A673 (cell line): ENCODE measurements at regions not wholly inside any gene's neighbourhood (a gene's known extent, or its start where the extent isn't known, plus 50 kb on each side); places are given as distances from the start of the nearest gene placed in this dataset.

Experiments used
- BruUV-seq: library from RNA; stranded (reverse); fragments of 400-500 nt; replicated peaks from 2 replicates; lab custom pipeline; 2021; lab: Mats Ljungman, UMichigan
- CTCF ChIA-PET: fragments of 300-600 bp; sonication (Branson Sonifier 250); formaldehyde crosslinking; loops from one replicate; lab custom pipeline; 2022; ENCODE audit warnings: antibody characterized with exemption; lab: Charles Lee
- POLR2A ChIA-PET: fragments of 300-600 bp; sonication (Branson Sonifier 250); formaldehyde crosslinking; loops from one replicate; lab custom pipeline; 2022; ENCODE audit warnings: antibody characterized with exemption; ENCODE audit not compliant: low non-redundant PET; lab: Charles Lee
- DNase-seq: peaks from one replicate; pipeline ENCODE4 v3.0.0-alpha.2; 2015; ENCODE audit warnings: low spot score
- H3K27ac ChIP-seq: fragments of 200-600 bp; sonication (generic); 2 replicates; pipeline ENCODE4 v1.5.1; 2016; ENCODE audit warnings: mixed run types, low read depth, mild to moderate bottlenecking, mixed read lengths, antibody characterized with exemption, low read length; ENCODE audit not compliant: poor library complexity, severe bottlenecking
- H3K27me3 ChIP-seq: fragments of 200-600 bp; sonication (generic); replicated peaks from 2 replicates; pipeline ENCODE4 v1.6.1; 2017; ENCODE audit warnings: mixed run types, low read depth, mild to moderate bottlenecking, mixed read lengths, antibody characterized with exemption, low read length; ENCODE audit not compliant: insufficient read depth, poor library complexity
- H3K36me3 ChIP-seq: fragments of 200-600 bp; sonication (generic); 2 replicates; pipeline ENCODE4 v1.6.1; 2016; ENCODE audit warnings: mixed run types, mild to moderate bottlenecking, mixed read lengths, antibody characterized with exemption, low read length; ENCODE audit not compliant: insufficient read depth, poor library complexity, severe bottlenecking
- H3K4me1 ChIP-seq: fragments of 200-600 bp; sonication (generic); 2 replicates; pipeline ENCODE4 v1.6.1; 2017; ENCODE audit warnings: mixed run types, mild to moderate bottlenecking, mixed read lengths, antibody characterized with exemption, low read length; ENCODE audit not compliant: insufficient read depth, poor library complexity, severe bottlenecking
- H3K4me3 ChIP-seq: fragments of 200-600 bp; sonication (generic); 2 replicates; pipeline ENCODE4 v1.5.1; 2016; ENCODE audit warnings: low read depth, mixed run types, mild to moderate bottlenecking, mixed read lengths, low read length; ENCODE audit not compliant: poor library complexity, severe bottlenecking
- H3K9me3 ChIP-seq: fragments of 200-600 bp; sonication (generic); 2 replicates; pipeline ENCODE4 v1.6.1; 2016; ENCODE audit warnings: mixed run types, low read depth, mild to moderate bottlenecking, mixed read lengths, antibody characterized with exemption, low read length; ENCODE audit not compliant: poor library complexity, severe bottlenecking
- EZH2 ChIP-seq: fragments of 200-600 bp; sonication (generic); IDR thresholded peaks from 2 replicates; pipeline ENCODE4 v1.6.1; 2017; ENCODE audit warnings: borderline replicate concordance, low read depth, mild to moderate bottlenecking, mixed read lengths, antibody characterized with exemption, low read length; ENCODE audit not compliant: poor library complexity, severe bottlenecking
- intact Hi-C: fragments of 100-400 bp; cut with micrococcal nuclease; formaldehyde crosslinking; loops from one replicate; pipeline ENCODE4 v1.10.0; 2022; ENCODE audit not compliant: unreplicated experiment
- TF ChIP-seq, protein P1 (sequence below): fragments of 300-800, 200-600 bp; sonication (generic); conservative IDR thresholded peaks from 2 replicates; pipeline ENCODE4 v1.5.1; 2017; ENCODE audit warnings: low read depth, mild to moderate bottlenecking, antibody characterized with exemption, low read length, moderate library complexity, mixed read lengths

- H3K27ac ChIP-seq, result no peak overlapping the region
- H3K9me3 ChIP-seq, result no peaks in the 10 kb centered on the region
- no peaks in the 10 kb centered on the region for H3K4me1 ChIP-seq
- TF ChIP-seq, protein P1, sequence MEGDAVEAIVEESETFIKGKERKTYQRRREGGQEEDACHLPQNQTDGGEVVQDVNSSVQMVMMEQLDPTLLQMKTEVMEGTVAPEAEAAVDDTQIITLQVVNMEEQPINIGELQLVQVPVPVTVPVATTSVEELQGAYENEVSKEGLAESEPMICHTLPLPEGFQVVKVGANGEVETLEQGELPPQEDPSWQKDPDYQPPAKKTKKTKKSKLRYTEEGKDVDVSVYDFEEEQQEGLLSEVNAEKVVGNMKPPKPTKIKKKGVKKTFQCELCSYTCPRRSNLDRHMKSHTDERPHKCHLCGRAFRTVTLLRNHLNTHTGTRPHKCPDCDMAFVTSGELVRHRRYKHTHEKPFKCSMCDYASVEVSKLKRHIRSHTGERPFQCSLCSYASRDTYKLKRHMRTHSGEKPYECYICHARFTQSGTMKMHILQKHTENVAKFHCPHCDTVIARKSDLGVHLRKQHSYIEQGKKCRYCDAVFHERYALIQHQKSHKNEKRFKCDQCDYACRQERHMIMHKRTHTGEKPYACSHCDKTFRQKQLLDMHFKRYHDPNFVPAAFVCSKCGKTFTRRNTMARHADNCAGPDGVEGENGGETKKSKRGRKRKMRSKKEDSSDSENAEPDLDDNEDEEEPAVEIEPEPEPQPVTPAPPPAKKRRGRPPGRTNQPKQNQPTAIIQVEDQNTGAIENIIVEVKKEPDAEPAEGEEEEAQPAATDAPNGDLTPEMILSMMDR, result no peak
- TF ChIP-seq EZH2, result no peak
- H3K36me3 ChIP-seq, result no peaks in the 10 kb centered on the region
- CTCF ChIA-PET, result no interaction called here
- intact Hi-C loops, result no loop called here
- BruUV-seq, result no TSS peak
- H3K4me3 ChIP-seq, result no peak overlapping the region
- no peaks in the 10 kb centered on the region for H3K27me3 ChIP-seq
- no peak for DNase-seq
- POLR2A ChIA-PET, result no interaction called here
Observed at GRCh38 chr1:76725864-76726619, 141.2 kb upstream of the ST6GALNAC5 start.

GRCh38 chr1:76727520-76727919, 139.8 kb upstream of the ST6GALNAC5 start:
- intact Hi-C loops, result no loop called here
- H3K36me3 ChIP-seq, result no peaks in the 10 kb centered on the region
- H3K4me3 ChIP-seq, result no peak overlapping the region
- BruUV-seq, result no TSS peak
- ChIA-PET POLR2A (no interaction called here), CTCF (no interaction called here)
- H3K27ac ChIP-seq, result no peak overlapping the region
- H3K27me3 ChIP-seq, result peaks cover 4% of the 10 kb centered on the region
- H3K4me1 ChIP-seq, result no peaks in the 10 kb centered on the region
- no peak for DNase-seq
- no peaks in the 10 kb centered on the region for H3K9me3 ChIP-seq
- no peak for TF ChIP-seq EZH2
- TF ChIP-seq, protein P1, result no peak

GRCh38 chr1:76729142-76729541, 138.1 kb upstream of the ST6GALNAC5 start:
- no peak overlapping the region for H3K27ac ChIP-seq
- POLR2A ChIA-PET, result no interaction called here
- no peak for DNase-seq
- no peaks in the 10 kb centered on the region for H3K9me3 ChIP-seq
- CTCF ChIA-PET, result no interaction called here
- no peak for TF ChIP-seq EZH2
- TF ChIP-seq, protein P1, result no peak
- no peaks in the 10 kb centered on the region for H3K4me1 ChIP-seq
- intact Hi-C loops, result no loop called here
- no TSS peak for BruUV-seq
- H3K4me3 ChIP-seq, result no peak overlapping the region
- H3K27me3 ChIP-seq, result peaks cover 4% of the 10 kb centered on the region
- H3K36me3 ChIP-seq, result no peaks in the 10 kb centered on the region
